CD4-positive, alpha-beta T cell (primary cell): ENCODE measurements at regions not wholly inside any gene's neighbourhood (a gene's known extent, or its start where the extent isn't known, plus 50 kb on each side); places are given as distances from the start of the nearest gene placed in this dataset.

Experiments used
- ATAC-seq: fragments of 200-7000 bp; cut with Tn5 transposase; one replicate; pipeline ENCODE4 v1.10.0; 2022; ENCODE audit warnings: mild to moderate bottlenecking; ENCODE audit not compliant: poor library complexity
- CTCF ChIA-PET: fragments of 350-600 bp; sonication (Branson Sonifier 250); formaldehyde crosslinking; loops from one replicate; lab custom pipeline; 2021; ENCODE audit warnings: antibody characterized with exemption, inconsistent platforms; lab: Charles Lee
- POLR2A ChIA-PET: fragments of 350-600 bp; sonication (Branson Sonifier 250); formaldehyde crosslinking; loops from one replicate; lab custom pipeline; 2021; ENCODE audit warnings: antibody characterized with exemption, inconsistent platforms; lab: Charles Lee
- DNase-seq, 14 experiments: peaks; one replicate each; pipeline ENCODE4 v3.0.0-alpha.2; 2013 to 2020; ENCODE audit warnings: mixed read lengths in 2 of 14
- H3K27ac ChIP-seq, 2 donors: one replicate each; pipeline versions ENCODE4 v1.5.1 to v1.7.0; 2013; ENCODE audit warnings: low read length in 2 of 2, low read depth in 1 of 2, mild to moderate bottlenecking in 1 of 2
- H3K27me3 ChIP-seq, 2 experiments: 1 replicate in 1 of 2; 2 replicates in 1 of 2; pipeline versions ENCODE4 v1.6.1 to v1.7.0; 2013; ENCODE audit warnings: low read length in 2 of 2, control low read depth in 1 of 2, mild to moderate bottlenecking in 1 of 2, moderate library complexity in 1 of 2; ENCODE audit not compliant: insufficient read depth in 2 of 2, control insufficient read depth in 1 of 2
- H3K36me3 ChIP-seq: one replicate; pipeline ENCODE4 v1.6.1; 2013; ENCODE audit warnings: low read length, control low read depth; ENCODE audit not compliant: insufficient read depth
- H3K4me1 ChIP-seq: one replicate; pipeline ENCODE4 v1.6.1; 2013; ENCODE audit warnings: low read length, control low read depth; ENCODE audit not compliant: insufficient read depth
- H3K4me3 ChIP-seq: one replicate; pipeline ENCODE4 v1.5.1; 2013; ENCODE audit warnings: mild to moderate bottlenecking, low read length, moderate library complexity
- H3K9me3 ChIP-seq, 2 experiments: 1 replicate in 1 of 2; 2 replicates in 1 of 2; pipeline versions ENCODE4 v1.6.1 to v1.7.0; 2013; ENCODE audit warnings: low read length in 2 of 2, mild to moderate bottlenecking in 2 of 2, control low read depth in 1 of 2, moderate library complexity in 1 of 2; ENCODE audit not compliant: control insufficient read depth in 1 of 2, insufficient read depth in 1 of 2
- H3K27ac Mint-ChIP-seq: one replicate; pipeline ENCODE4 v1.8.0; 2020; ENCODE audit warnings: mixed read lengths
- H3K27me3 Mint-ChIP-seq: one replicate; pipeline ENCODE4 v1.8.0; 2021; ENCODE audit warnings: mixed read lengths
- H3K36me3 Mint-ChIP-seq: one replicate; pipeline ENCODE4 v1.8.0; 2021; ENCODE audit warnings: low read depth, mixed read lengths
- H3K4me1 Mint-ChIP-seq: one replicate; pipeline ENCODE4 v1.8.0; 2021; ENCODE audit warnings: low read depth, mixed read lengths
- H3K4me3 Mint-ChIP-seq: one replicate; pipeline ENCODE4 v1.8.0; 2020; ENCODE audit warnings: mild to moderate bottlenecking, mixed read lengths
- H3K9me3 Mint-ChIP-seq: one replicate; pipeline ENCODE4 v1.8.0; 2020; ENCODE audit warnings: mixed read lengths
- intact Hi-C, 2 experiments: fragments of 100-400 bp; cut with DNase I in 1 of 2; cut with micrococcal nuclease in 1 of 2; formaldehyde crosslinking; loops; one replicate each; pipeline versions ENCODE4 v1.15.1 to v1.9.0; 2023 to 2025; cut with DNase I, micrococcal nuclease
- TF ChIP-seq, protein P1 (sequence below): fragments of 200-600 bp; IDR thresholded peaks from one replicate; pipeline ENCODE4 v1.8.0; 2022; ENCODE audit warnings: antibody characterized with exemption, mild to moderate bottlenecking

DNA sequence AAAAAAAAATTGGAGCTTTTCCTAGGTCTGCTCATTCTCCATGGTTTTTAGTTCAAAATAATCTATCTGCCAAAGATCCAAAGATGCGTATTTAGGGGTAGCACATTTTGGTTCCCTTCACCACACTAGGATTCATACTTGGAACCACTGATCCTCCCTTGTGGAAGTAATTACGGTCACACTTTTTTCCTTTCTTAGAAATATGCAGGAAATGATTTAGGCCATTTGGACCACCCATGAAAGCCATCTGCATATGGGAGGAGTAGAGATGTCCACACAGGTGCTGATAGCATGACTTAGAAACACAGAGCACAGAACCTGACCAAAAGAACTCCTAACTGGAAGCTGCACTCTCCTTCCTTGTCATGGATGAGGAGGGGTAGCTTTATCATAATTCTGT is 105.9 kb upstream of the RAI14 start:
- H3K27ac ChIP-seq, result no peak overlapping the region
- POLR2A ChIA-PET, result interaction anchor here (0.6 kb wide), 1 partner anchor 10 kb away, joined by 3 read pairs; no protein-coding TSS in a partner anchor

DNA sequence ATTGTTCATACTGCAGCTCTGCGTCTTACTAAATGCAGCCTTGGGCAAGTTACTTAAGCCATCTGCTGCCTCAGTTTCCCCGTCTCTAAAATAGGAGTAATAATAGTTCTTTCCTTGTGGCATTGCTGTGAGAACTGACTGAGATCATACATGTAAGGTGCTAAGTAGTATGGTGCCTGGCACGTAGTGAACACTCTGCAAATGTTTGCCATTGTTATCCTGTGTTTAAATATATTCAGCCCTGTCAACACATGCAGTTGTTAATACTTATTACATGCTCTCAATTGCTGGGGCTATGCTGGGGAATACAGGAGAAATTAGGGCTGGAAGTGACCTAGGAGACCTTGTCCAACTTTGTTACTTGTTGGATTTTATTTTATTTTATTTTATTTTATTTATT is 105.2 kb upstream of the RAI14 start:
- TF ChIP-seq, protein P1, sequence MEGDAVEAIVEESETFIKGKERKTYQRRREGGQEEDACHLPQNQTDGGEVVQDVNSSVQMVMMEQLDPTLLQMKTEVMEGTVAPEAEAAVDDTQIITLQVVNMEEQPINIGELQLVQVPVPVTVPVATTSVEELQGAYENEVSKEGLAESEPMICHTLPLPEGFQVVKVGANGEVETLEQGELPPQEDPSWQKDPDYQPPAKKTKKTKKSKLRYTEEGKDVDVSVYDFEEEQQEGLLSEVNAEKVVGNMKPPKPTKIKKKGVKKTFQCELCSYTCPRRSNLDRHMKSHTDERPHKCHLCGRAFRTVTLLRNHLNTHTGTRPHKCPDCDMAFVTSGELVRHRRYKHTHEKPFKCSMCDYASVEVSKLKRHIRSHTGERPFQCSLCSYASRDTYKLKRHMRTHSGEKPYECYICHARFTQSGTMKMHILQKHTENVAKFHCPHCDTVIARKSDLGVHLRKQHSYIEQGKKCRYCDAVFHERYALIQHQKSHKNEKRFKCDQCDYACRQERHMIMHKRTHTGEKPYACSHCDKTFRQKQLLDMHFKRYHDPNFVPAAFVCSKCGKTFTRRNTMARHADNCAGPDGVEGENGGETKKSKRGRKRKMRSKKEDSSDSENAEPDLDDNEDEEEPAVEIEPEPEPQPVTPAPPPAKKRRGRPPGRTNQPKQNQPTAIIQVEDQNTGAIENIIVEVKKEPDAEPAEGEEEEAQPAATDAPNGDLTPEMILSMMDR, result no peak
- H3K27ac Mint-ChIP-seq, result no peak overlapping the region

More for the DNA sequence above, 105.9 kb upstream of the RAI14 start:
- Mint-ChIP-seq H3K4me3 (no peak overlapping the region), H3K27ac (no peak overlapping the region), H3K36me3 (no peaks in the 10 kb centered on the region), H3K27me3 (peaks cover 23% of the 10 kb centered on the region), H3K4me1 (no peaks in the 10 kb centered on the region), H3K9me3 (peaks cover 13% of the 10 kb centered on the region)
- Histone ChIP-seq H3K9me3 (peaks cover 0 to 5% of the 10 kb centered on the region in 2 experiments), H3K4me3 (no peak overlapping the region), H3K27me3 (no peaks in the 10 kb centered on the region), H3K4me1 (no peaks in the 10 kb centered on the region), H3K36me3 (no peaks in the 10 kb centered on the region)
- CTCF ChIA-PET, result no interaction called here
- no peak for ATAC-seq
- intact Hi-C loops, result no loop called here
- TF ChIP-seq, protein P1, result no peak
- DNase-seq, result no peak

DNA sequence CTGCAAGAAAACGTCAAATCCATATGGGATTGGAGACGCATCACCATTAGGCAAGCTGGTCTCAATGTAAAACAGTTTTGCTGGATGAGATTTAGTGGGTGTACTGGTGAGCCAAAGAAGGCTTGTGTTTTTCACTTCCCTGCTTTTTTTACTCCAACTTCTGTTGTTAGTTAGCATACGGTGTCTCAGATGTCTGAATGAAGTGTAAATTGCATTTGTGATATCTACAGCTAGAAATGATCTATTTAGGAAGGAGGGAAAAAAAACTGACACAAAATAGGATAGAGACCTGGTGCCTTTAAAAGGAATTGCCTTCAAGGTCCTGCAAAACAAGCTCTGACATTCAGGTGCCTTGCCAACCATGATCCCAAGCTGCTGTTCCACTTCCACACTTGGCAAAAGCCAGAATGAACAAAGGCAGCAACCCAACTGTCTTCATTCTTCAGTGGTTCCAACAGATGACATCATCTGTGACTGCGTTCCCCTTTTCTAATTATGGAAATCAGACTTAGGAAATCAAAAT is 104.2 kb upstream of the RAI14 start:
- H3K27me3 Mint-ChIP-seq, result peaks cover 23% of the 10 kb centered on the region
- Histone ChIP-seq H3K9me3 (no peaks in the 10 kb centered on the region), H3K4me1 (no peaks in the 10 kb centered on the region), H3K4me3 (no peak overlapping the region), H3K27ac (no peak overlapping the region), H3K27me3 (no peaks in the 10 kb centered on the region), H3K36me3 (no peaks in the 10 kb centered on the region)
- H3K9me3 Mint-ChIP-seq, result peaks cover 4% of the 10 kb centered on the region
- DNase-seq (no peak), ATAC-seq (no peak)
- POLR2A ChIA-PET, result no interaction called here
- H3K27ac Mint-ChIP-seq, result no peak overlapping the region
- no peaks in the 10 kb centered on the region for H3K4me1 Mint-ChIP-seq
- H3K36me3 Mint-ChIP-seq, result no peaks in the 10 kb centered on the region
- CTCF ChIA-PET, result no interaction called here
- TF ChIP-seq, protein P1, result no peak
- intact Hi-C loops, result no loop called here
- no peak overlapping the region for H3K4me3 Mint-ChIP-seq

More for the DNA sequence above, 105.2 kb upstream of the RAI14 start:
- DNase-seq (no peak), ATAC-seq (no peak)
- Histone ChIP-seq H3K27ac (no peak overlapping the region), H3K4me1 (no peaks in the 10 kb centered on the region), H3K36me3 (no peaks in the 10 kb centered on the region), H3K27me3 (no peaks in the 10 kb centered on the region), H3K9me3 (no peaks in the 10 kb centered on the region), H3K4me3 (no peak overlapping the region)
- peaks cover 26% of the 10 kb centered on the region for H3K27me3 Mint-ChIP-seq
- peaks cover 8% of the 10 kb centered on the region for H3K9me3 Mint-ChIP-seq
- ChIA-PET CTCF (no interaction called here), POLR2A (no interaction called here)
- H3K36me3 Mint-ChIP-seq, result no peaks in the 10 kb centered on the region
- no peaks in the 10 kb centered on the region for H3K4me1 Mint-ChIP-seq
- intact Hi-C loops, result no loop called here
- H3K4me3 Mint-ChIP-seq, result no peak overlapping the region
